GM21737 (cell line): ENCODE measurements at regions not wholly inside any gene's neighbourhood (a gene's known extent, or its start where the extent isn't known, plus 50 kb on each side); places are given as distances from the start of the nearest gene placed in this dataset.
"Not testable (repeated sequence)": the region's sequence is repeated elsewhere in the genome, so short reads cannot be mapped to it uniquely, and the experiment has no call there.

Experiments
- ATAC-seq: cut with Tn5 transposase; IDR thresholded peaks from one replicate; pipeline ENCODE4 v1.9.1; 2021; ENCODE audit warnings: mild to moderate bottlenecking, moderate library complexity; ENCODE audit not compliant: unreplicated experiment

GRCh38 chr2:87525497-87525991 is 222.3 kb upstream of the PLGLB2 start:
- not testable (repeated sequence) for ATAC-seq

GRCh38 chr2:87526258-87526657 is 221.6 kb upstream of the PLGLB2 start:
- ATAC-seq: not testable (repeated sequence)

- not testable (repeated sequence) for ATAC-seq
Observed at GRCh38 chr2:87531968-87532715, 215.7 kb upstream of the PLGLB2 start.

GRCh38 chr2:87533390-87534272 is 214.3 kb upstream of the PLGLB2 start:
- ATAC-seq: not testable (repeated sequence)

- not testable (repeated sequence) for ATAC-seq
Observed at GRCh38 chr2:87534273-87534889, 213.5 kb upstream of the PLGLB2 start.

GRCh38 chr2:87536427-87536826 is 211.5 kb upstream of the PLGLB2 start:
- ATAC-seq: not testable (repeated sequence)

GRCh38 chr2:87537251-87537671 is 210.6 kb upstream of the PLGLB2 start:
- ATAC-seq: not testable (repeated sequence)

GRCh38 chr2:87538268-87538667 is 209.6 kb upstream of the PLGLB2 start:
- ATAC-seq: not testable (repeated sequence)

GRCh38 chr2:87539151-87539943 is 208.5 kb upstream of the PLGLB2 start:
- ATAC-seq: not testable (repeated sequence)

- ATAC-seq: not testable (repeated sequence)
Observed at GRCh38 chr2:87540242-87540641, 207.6 kb upstream of the PLGLB2 start.

GRCh38 chr2:87542599-87543174 is 205.2 kb upstream of the PLGLB2 start:
- ATAC-seq: not testable (repeated sequence)

GRCh38 chr2:87543797-87544196 is 204.1 kb upstream of the PLGLB2 start:
- not testable (repeated sequence) for ATAC-seq

GRCh38 chr2:87547106-87547505 is 200.8 kb upstream of the PLGLB2 start:
- ATAC-seq: not testable (repeated sequence)

- ATAC-seq: not testable (repeated sequence)
Observed at GRCh38 chr2:87547966-87548365, 199.9 kb upstream of the PLGLB2 start.

- ATAC-seq: not testable (repeated sequence)
Observed at GRCh38 chr2:87548681-87549536, 199.0 kb upstream of the PLGLB2 start.

GRCh38 chr2:87549561-87550202 is 198.2 kb upstream of the PLGLB2 start:
- ATAC-seq: not testable (repeated sequence)

- not testable (repeated sequence) for ATAC-seq
Observed at GRCh38 chr2:87554678-87555077, 193.2 kb upstream of the PLGLB2 start.

GRCh38 chr2:87555082-87555481 is 192.8 kb upstream of the PLGLB2 start:
- ATAC-seq: not testable (repeated sequence)
